Type B pancreatic cell (in vitro differentiated cells): ENCODE measurements at regions not wholly inside any gene's neighbourhood (a gene's known extent, or its start where the extent isn't known, plus 50 kb on each side); places are given as distances from the start of the nearest gene placed in this dataset.

Experiments
- DNase-seq: peaks from one replicate; pipeline ENCODE4 v3.0.0; 2021; ENCODE audit warnings: mixed read lengths; ENCODE audit not compliant: unreplicated experiment; ENCODE audit errors: extremely low spot score
- H3K27ac Mint-ChIP-seq: 2 replicates; pipeline ENCODE4 v1.8.0; 2021; ENCODE audit warnings: mild to moderate bottlenecking, mixed read lengths
- H3K27me3 Mint-ChIP-seq: 2 replicates; pipeline ENCODE4 v1.8.0; 2021; ENCODE audit warnings: mixed read lengths
- H3K36me3 Mint-ChIP-seq: 2 replicates; pipeline ENCODE4 v1.8.0; 2021; ENCODE audit warnings: mixed read lengths
- H3K4me1 Mint-ChIP-seq: one replicate; pipeline ENCODE4 v1.8.0; 2021; ENCODE audit warnings: mixed read lengths; ENCODE audit not compliant: unreplicated experiment
- H3K4me3 Mint-ChIP-seq: 2 replicates; pipeline ENCODE4 v1.8.0; 2021; ENCODE audit warnings: mild to moderate bottlenecking, mixed read lengths
- H3K9me3 Mint-ChIP-seq: 2 replicates; pipeline ENCODE4 v1.8.0; 2021; ENCODE audit warnings: mixed read lengths
- CTCF ChIP-seq: fragments of 200-600 bp; sonication (generic); conservative IDR thresholded peaks from 2 replicates; pipeline ENCODE4 v1.5.0; 2021; ENCODE audit warnings: antibody characterized with exemption, mild to moderate bottlenecking

DNA sequence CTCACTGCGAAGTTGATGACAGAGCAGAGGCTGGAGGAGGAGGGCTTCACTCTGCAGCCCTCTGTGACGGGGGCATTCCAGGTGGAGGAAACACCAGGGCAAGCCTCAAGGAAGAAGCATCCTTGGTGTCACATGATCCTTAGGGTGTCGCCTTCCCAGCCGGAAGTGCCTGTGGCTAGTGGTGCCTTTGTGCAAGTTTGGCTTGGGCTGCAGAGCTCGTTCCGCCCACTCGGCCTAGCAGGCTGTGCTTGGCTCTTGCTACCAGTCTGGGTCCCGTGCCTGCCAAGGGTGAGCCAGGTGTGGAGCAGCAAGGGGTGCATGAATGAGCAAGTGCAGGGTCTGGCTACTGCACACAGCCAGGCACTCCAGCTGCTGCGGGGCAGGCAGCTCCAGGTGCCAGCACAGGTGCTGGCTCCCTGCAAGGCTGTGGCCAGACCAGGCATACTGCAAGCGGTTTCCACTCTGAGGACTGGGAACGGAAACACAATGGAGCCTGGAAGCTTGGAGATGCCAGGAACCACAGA is 325.3 kb upstream of the SMIM21 start:
- Mint-ChIP-seq H3K4me3 (no peak overlapping the region), H3K36me3 (no peaks in the 10 kb centered on the region), H3K9me3 (no peaks in the 10 kb centered on the region), H3K27ac (no peak overlapping the region), H3K4me1 (peaks cover 4% of the 10 kb centered on the region), H3K27me3 (peaks cover 7% of the 10 kb centered on the region)
- TF ChIP-seq CTCF: no peak
- no peak for DNase-seq

GRCh38 chr18:75745147-75745546 is 317.6 kb upstream of the SMIM21 start:
- DNase-seq: no peak
- no peak overlapping the region for H3K4me3 Mint-ChIP-seq
- H3K9me3 Mint-ChIP-seq: peaks cover 5% of the 10 kb centered on the region
- H3K27ac Mint-ChIP-seq: no peak overlapping the region
- H3K36me3 Mint-ChIP-seq: no peaks in the 10 kb centered on the region
- H3K27me3 Mint-ChIP-seq: no peaks in the 10 kb centered on the region
- TF ChIP-seq CTCF: no peak
- no peaks in the 10 kb centered on the region for H3K4me1 Mint-ChIP-seq

DNA sequence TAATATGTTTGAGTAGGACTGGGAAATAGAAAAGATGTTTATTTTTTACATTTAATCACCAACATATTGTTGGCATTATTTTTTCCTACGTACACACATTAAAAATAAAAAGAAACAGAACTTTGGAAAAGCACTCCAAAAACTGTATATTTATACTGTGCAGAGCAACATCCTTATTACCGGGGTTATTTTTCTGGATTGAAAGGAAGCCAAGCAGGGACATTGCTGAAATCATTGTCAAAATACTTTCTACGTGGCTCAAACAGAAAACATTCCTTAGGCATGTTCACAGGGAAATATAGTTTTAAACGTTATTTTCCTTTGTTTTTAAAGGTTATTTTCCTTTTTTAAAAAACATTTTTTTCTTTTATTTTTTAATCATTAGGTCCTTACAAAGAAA is 315.0 kb upstream of the SMIM21 start:
- H3K4me3 Mint-ChIP-seq: no peak overlapping the region
- H3K27me3 Mint-ChIP-seq: no peaks in the 10 kb centered on the region
- H3K36me3 Mint-ChIP-seq: no peaks in the 10 kb centered on the region
- no peak for DNase-seq
- no peak for TF ChIP-seq CTCF
- H3K9me3 Mint-ChIP-seq: peaks cover 8% of the 10 kb centered on the region
- no peaks in the 10 kb centered on the region for H3K4me1 Mint-ChIP-seq
- no peak overlapping the region for H3K27ac Mint-ChIP-seq

DNA sequence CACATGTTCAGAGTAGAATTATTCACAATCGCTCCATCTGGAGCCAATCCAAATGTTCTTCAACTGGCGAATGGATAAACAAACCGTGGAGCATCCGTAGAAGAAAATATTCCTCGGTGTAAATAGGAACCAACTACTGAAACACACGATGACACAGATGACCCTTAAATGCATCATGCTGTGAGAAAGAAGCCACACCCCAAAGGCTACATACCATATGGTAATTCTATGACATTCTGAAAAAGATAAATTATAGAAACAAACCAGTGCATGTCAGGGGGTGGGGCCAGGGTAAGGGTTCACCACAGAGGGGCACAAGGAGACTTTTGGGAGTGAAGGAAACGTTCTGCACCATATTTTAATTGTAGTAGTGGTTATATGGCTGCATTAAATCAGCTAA is 312.2 kb upstream of the SMIM21 start:
- no peak overlapping the region for H3K27ac Mint-ChIP-seq
- peaks cover 17% of the 10 kb centered on the region for H3K9me3 Mint-ChIP-seq
- no peaks in the 10 kb centered on the region for H3K4me1 Mint-ChIP-seq
- H3K4me3 Mint-ChIP-seq: no peak overlapping the region
- DNase-seq: no peak
- no peak for TF ChIP-seq CTCF
- H3K36me3 Mint-ChIP-seq: no peaks in the 10 kb centered on the region
- no peaks in the 10 kb centered on the region for H3K27me3 Mint-ChIP-seq

- Mint-ChIP-seq H3K4me1 (no peaks in the 10 kb centered on the region), H3K27me3 (no peaks in the 10 kb centered on the region), H3K27ac (no peak overlapping the region), H3K36me3 (no peaks in the 10 kb centered on the region), H3K4me3 (no peak overlapping the region), H3K9me3 (peaks cover 21% of the 10 kb centered on the region)
- TF ChIP-seq CTCF: no peak
- DNase-seq: no peak
These were observed 307.8 kb upstream of the SMIM21 start for GRCh38 chr18:75735291-75735690.

- DNase-seq: no peak
- no peak overlapping the region for H3K27ac Mint-ChIP-seq
- H3K4me1 Mint-ChIP-seq: no peaks in the 10 kb centered on the region
- no peaks in the 10 kb centered on the region for H3K36me3 Mint-ChIP-seq
- peaks cover 6% of the 10 kb centered on the region for H3K9me3 Mint-ChIP-seq
- TF ChIP-seq CTCF: no peak
- no peak overlapping the region for H3K4me3 Mint-ChIP-seq
- peaks cover 10% of the 10 kb centered on the region for H3K27me3 Mint-ChIP-seq
These were observed 302.7 kb upstream of the SMIM21 start for GRCh38 chr18:75730249-75730648.
